ENCODE measurements at regions not wholly inside any gene's neighbourhood (a gene's known extent, or its start where the extent isn't known, plus 50 kb on each side); places are given as distances from the start of the nearest gene placed in this dataset.

DNA sequence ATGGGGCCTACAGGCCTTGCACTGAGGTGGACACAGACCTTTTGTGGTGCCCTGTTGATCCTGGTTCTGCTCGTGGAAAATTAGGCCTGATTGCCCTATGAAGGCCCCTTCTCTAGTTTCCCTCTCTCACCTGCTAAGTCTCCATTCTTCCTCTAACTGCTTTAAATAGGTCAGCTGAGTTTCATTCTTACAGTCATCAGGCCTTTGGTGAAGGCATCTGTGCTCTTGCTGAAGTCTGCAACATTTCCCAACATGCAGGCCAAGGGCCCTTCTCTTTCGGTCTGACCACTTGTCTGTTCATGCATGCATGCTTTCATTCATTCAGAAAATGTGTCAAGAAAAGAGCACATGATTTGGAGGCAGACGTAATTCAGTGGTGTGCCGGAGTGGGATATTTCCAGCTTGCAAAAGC is 244.0 kb downstream of the BUB3 start:
- TF ChIP-seq, protein P1, sequence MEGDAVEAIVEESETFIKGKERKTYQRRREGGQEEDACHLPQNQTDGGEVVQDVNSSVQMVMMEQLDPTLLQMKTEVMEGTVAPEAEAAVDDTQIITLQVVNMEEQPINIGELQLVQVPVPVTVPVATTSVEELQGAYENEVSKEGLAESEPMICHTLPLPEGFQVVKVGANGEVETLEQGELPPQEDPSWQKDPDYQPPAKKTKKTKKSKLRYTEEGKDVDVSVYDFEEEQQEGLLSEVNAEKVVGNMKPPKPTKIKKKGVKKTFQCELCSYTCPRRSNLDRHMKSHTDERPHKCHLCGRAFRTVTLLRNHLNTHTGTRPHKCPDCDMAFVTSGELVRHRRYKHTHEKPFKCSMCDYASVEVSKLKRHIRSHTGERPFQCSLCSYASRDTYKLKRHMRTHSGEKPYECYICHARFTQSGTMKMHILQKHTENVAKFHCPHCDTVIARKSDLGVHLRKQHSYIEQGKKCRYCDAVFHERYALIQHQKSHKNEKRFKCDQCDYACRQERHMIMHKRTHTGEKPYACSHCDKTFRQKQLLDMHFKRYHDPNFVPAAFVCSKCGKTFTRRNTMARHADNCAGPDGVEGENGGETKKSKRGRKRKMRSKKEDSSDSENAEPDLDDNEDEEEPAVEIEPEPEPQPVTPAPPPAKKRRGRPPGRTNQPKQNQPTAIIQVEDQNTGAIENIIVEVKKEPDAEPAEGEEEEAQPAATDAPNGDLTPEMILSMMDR (IDR thresholded peaks at IDR 0.05) = no peak
- no peak for TF ChIP-seq EP300 (IDR thresholded peaks at IDR 0.05)

Data from stomach (tissue), 4 donors.